Kasumi-1 (cell line): ENCODE measurements at regions not wholly inside any gene's neighbourhood (a gene's known extent, or its start where the extent isn't known, plus 50 kb on each side); places are given as distances from the start of the nearest gene placed in this dataset.

Experiments
- DNase-seq, 2 experiments: peaks; one replicate each; lab custom pipeline; 2025; lab: John Stamatoyannopoulos, UW

DNA sequence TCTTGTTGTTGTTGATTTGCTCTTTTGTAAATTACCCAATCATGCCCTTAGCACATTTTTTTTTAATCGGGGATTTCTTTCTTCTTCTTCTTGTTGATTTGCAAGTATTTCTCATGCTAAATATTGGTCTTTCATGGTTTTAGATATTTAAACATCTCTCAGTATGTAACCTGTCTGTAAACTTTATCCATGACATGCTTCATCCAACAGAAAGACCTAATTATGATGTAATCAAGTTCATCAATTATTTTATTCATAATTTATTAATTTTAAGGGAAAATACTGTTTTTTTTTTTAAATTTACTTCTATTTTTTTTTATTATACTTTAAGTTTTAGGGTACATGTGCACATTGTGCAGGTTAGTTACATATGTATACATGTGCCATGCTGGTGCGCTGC lies 69.8 kb downstream of the TNFSF18 start:
- no peak for DNase-seq
